Adrenal gland (tissue), 5 donors: ENCODE measurements at regions not wholly inside any gene's neighbourhood (a gene's known extent, or its start where the extent isn't known, plus 50 kb on each side); places are given as distances from the start of the nearest gene placed in this dataset.

Experiments
- CTCF ChIP-seq, 6 experiments: fragments of 450-650 bp in 4 of 6; fragments of 200-600 bp in 2 of 6; sonication (generic) in 1 of 6; IDR thresholded peaks; 1 replicate in 5 of 6; 2 replicates in 1 of 6; pipeline versions ENCODE4 v1.5.1 to v1.8.0; 2016 to 2021; ENCODE audit warnings: antibody characterized with exemption in 6 of 6, mild to moderate bottlenecking in 2 of 6, moderate library complexity in 1 of 6
- POLR2A ChIP-seq, 2 donors: fragments of 450-650 bp; IDR thresholded peaks; one replicate each; pipeline ENCODE4 v1.6.1; 2017; ENCODE audit warnings: antibody characterized with exemption in 2 of 2, mild to moderate bottlenecking in 2 of 2, moderate library complexity in 1 of 2
- donor health status: DM: no; HTN: no; CAD: no.

GRCh38 chr6:144400321-144400720 lies 115.2 kb downstream of the UTRN start:
- TF ChIP-seq CTCF (IDR thresholded peaks at IDR 0.05) (no peak), POLR2A (IDR thresholded peaks at IDR 0.05) (no peak)
